ENCODE measurements at regions not wholly inside any gene's neighbourhood (a gene's known extent, or its start where the extent isn't known, plus 50 kb on each side); places are given as distances from the start of the nearest gene placed in this dataset.
A peak's percentile ranks its signal among the peaks of the same experiment; 100 is the strongest.

- no peak for TF ChIP-seq ZNF26 (tag by site-specific recombination; IDR thresholded peaks at IDR 0.05)
These were observed 133.6 kb downstream of the TM2D1 start (continued) for GRCh38 chr1:61591351-61591750.

DNA sequence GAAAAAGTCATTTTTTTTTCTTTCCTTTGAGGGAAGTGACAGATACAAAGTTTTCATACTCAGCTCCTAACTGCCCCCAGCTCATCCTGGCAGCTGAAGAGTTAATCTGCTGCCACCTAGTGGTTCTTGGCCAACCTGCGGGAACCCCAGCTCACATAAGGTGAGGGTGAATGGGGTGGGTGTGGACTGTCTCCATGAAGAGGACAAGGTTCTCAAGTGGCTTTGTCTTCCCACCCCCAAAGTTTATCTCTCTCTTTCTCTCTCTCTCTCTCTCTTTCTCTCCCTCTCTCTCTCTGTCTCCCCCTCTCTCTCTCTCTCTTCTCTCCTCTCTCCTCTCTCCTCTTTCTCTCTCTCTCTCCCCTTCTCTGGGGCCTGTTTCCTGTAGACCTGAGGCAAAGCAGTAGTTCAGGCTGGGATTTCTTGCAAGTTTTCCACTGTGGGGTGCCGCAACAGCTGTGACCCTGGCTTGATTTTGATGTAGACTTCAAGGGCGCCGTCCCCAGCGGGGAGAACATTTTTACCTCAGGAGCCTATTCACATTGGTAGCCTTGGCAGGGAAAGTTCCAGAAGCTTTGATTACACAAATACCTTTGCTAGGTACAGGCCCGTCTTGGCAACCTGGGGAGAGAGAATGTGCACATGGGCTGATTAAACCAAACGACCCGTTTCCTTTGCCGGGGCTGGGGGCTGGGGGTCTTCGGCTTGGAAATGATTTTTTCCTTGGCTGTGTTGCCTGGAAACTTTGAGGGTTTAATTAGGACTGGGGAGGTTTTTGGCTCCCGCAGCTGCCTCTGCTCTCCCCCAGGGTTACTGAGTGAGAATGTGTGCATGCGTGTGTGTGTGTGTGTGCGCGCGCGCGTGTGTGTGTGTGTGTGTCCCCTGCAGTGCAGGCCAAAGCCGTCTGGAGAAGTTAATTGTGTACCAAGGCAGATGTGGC, 135.9 kb downstream of the TM2D1 start:
- H3K36me3 ChIP-seq (ENCODE audit: control insufficient read depth in 2 of 2, insufficient read depth in 1 of 2, low read length in 2 of 2) = no peaks in the 10 kb centered on the region
- ChIA-PET POLR2A (no interaction called here), CTCF (interaction anchor here (0.5 to 3.0 kb wide), 42 partner anchors 8 to 1562 kb away, joined by 3 to 14 read pairs (median 3); no protein-coding TSS in a partner anchor)
- no peaks in the 10 kb centered on the region for H3K9me3 ChIP-seq (ENCODE audit: control insufficient read depth, insufficient read depth, low read depth, low read length)
- H3K4me3 ChIP-seq (ENCODE audit: low read depth, low read length) = no peak overlapping the region
- H3K27ac ChIP-seq (ENCODE audit: extremely low read depth, low read depth, low read length) = no peak overlapping the region
- no peaks in the 10 kb centered on the region for H3K4me1 ChIP-seq (ENCODE audit: control insufficient read depth, insufficient read depth, low read length)
- TF ChIP-seq ZNF23 (tag by site-specific recombination; IDR thresholded peaks at IDR 0.05; ENCODE audit: borderline replicate concordance) = no peak
- TF ChIP-seq PATZ1 (tag by site-specific recombination; IDR thresholded peaks at IDR 0.05) = 0 out of 2 replicates have a peak, but pooled peaks have one; percentile 38
- TF ChIP-seq, protein P1, sequence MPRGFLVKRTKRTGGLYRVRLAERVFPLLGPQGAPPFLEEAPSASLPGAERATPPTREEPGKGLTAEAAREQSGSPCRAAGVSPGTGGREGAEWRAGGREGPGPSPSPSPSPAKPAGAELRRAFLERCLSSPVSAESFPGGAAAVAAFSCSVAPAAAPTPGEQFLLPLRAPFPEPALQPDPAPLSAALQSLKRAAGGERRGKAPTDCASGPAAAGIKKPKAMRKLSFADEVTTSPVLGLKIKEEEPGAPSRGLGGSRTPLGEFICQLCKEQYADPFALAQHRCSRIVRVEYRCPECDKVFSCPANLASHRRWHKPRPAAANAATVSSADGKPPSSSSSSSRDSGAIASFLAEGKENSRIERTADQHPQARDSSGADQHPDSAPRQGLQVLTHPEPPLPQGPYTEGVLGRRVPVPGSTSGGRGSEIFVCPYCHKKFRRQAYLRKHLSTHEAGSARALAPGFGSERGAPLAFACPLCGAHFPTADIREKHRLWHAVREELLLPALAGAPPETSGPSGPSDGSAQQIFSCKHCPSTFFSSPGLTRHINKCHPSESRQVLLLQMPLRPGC (tag by site-specific recombination; IDR thresholded peaks at IDR 0.05) = no peak
- TF ChIP-seq ZNF837 (tag by site-specific recombination; IDR thresholded peaks at IDR 0.05) = no peak
- no peak for TF ChIP-seq ZNF626 (tag by site-specific recombination; IDR thresholded peaks at IDR 0.05)
- no peak for TF ChIP-seq PRDM4 (tag by site-specific recombination; IDR thresholded peaks at IDR 0.05)
- no peak for TF ChIP-seq TCF7L2 (IDR thresholded peaks at IDR 0.05; ENCODE audit: borderline replicate concordance, low read depth, low read length)
- TF ChIP-seq KLF9 (tag by site-specific recombination; IDR thresholded peaks at IDR 0.05; ENCODE audit: low read depth) = peak; percentile 66
- peak; percentile 46 for TF ChIP-seq ZNF366 (tag by site-specific recombination; conservative IDR thresholded peaks at IDR 0.05)
- no peak for TF ChIP-seq ZNF394 (tag by site-specific recombination; IDR thresholded peaks at IDR 0.05; ENCODE audit: borderline replicate concordance)
- no peak for TF ChIP-seq ZNF146 (tag by site-specific recombination; IDR thresholded peaks at IDR 0.05)
- TF ChIP-seq ZNF530 (tag by site-specific recombination; IDR thresholded peaks at IDR 0.05; ENCODE audit: low read depth) = no peak
- peak; percentile 75 for TF ChIP-seq ZNF10 (tag by site-specific recombination; IDR thresholded peaks at IDR 0.05)
- no peak for TF ChIP-seq ZNF266 (tag by site-specific recombination; IDR thresholded peaks at IDR 0.05; ENCODE audit: low read depth)
- TF ChIP-seq PRDM1 (tag by site-specific recombination; IDR thresholded peaks at IDR 0.05) = peak; percentile 75
- TF ChIP-seq ZNF398 (tag by site-specific recombination; IDR thresholded peaks at IDR 0.05) = peak; percentile 49
- no peak for TF ChIP-seq ZNF274 (IDR thresholded peaks at IDR 0.05; ENCODE audit: low read length)
- no peak for TF ChIP-seq ZNF274 (tag by site-specific recombination; IDR thresholded peaks at IDR 0.05; ENCODE audit: borderline replicate concordance)

All from HEK293 (cell line).